Right renal cortex interstitium (tissue), 3 donors: ENCODE measurements at regions not wholly inside any gene's neighbourhood (a gene's known extent, or its start where the extent isn't known, plus 50 kb on each side); places are given as distances from the start of the nearest gene placed in this dataset.
"Not testable (repeated sequence)": the region's sequence is repeated elsewhere in the genome, so short reads cannot be mapped to it uniquely, and the experiment has no call there.

Source experiments
- DNase-seq, 3 donors: peaks; one replicate each; pipeline ENCODE4 v3.0.0-alpha.2; 2013; ENCODE audit warnings: low read depth in 3 of 3, low spot score in 2 of 3

- DNase-seq: no peak
These were observed 96.0 kb downstream of the RASGEF1B start for GRCh38 chr4:81375745-81376144.

- DNase-seq: no peak
These were observed 101.8 kb downstream of the RASGEF1B start for GRCh38 chr4:81369886-81370285.

GRCh38 chr4:81366779-81367178 is 104.9 kb downstream of the RASGEF1B start:
- no peak for DNase-seq

GRCh38 chr4:81360737-81361136 is 111.0 kb downstream of the RASGEF1B start:
- no peak for DNase-seq

GRCh38 chr4:81359207-81359606 is 112.5 kb downstream of the RASGEF1B start:
- DNase-seq: no peak

- no peak for DNase-seq
These were observed 113.6 kb downstream of the RASGEF1B start for GRCh38 chr4:81358154-81358553.

- DNase-seq: no peak
These were observed 115.1 kb downstream of the RASGEF1B start for GRCh38 chr4:81356621-81357020.

- no peak for DNase-seq
These were observed 116.6 kb downstream of the RASGEF1B start for GRCh38 chr4:81355136-81355535.

GRCh38 chr4:81353861-81354260 is 117.8 kb downstream of the RASGEF1B start:
- DNase-seq: no peak

GRCh38 chr4:81352446-81352835 is 119.3 kb downstream of the RASGEF1B start:
- peak in 1 of 3 donors; percentile 16 for DNase-seq

GRCh38 chr4:81351654-81352445 is 119.9 kb downstream of the RASGEF1B start:
- DNase-seq: peak; percentile 69 to 76 (median 75)

- DNase-seq: no peak
These were observed 121.7 kb downstream of the RASGEF1B start for GRCh38 chr4:81350040-81350439.

- no peak for DNase-seq
These were observed 123.0 kb downstream of the RASGEF1B start for GRCh38 chr4:81348778-81349094.

GRCh38 chr4:81348086-81348777 is 123.5 kb downstream of the RASGEF1B start:
- DNase-seq: no peak

- DNase-seq: no peak
These were observed 125.0 kb downstream of the RASGEF1B start for GRCh38 chr4:81346719-81347118.

- DNase-seq: no peak
These were observed 128.2 kb downstream of the RASGEF1B start for GRCh38 chr4:81343536-81343935.

GRCh38 chr4:81343046-81343445 is 128.0 kb upstream of the PRKG2 start:
- DNase-seq: no peak

GRCh38 chr4:81337211-81337610 is 122.2 kb upstream of the PRKG2 start:
- DNase-seq: no peak

GRCh38 chr4:81335122-81335912 is 120.3 kb upstream of the PRKG2 start:
- DNase-seq: no peak

- no peak for DNase-seq
These were observed 115.0 kb upstream of the PRKG2 start for GRCh38 chr4:81330018-81330417.

GRCh38 chr4:81326581-81326980 is 111.6 kb upstream of the PRKG2 start:
- no peak for DNase-seq

- DNase-seq: not testable (repeated sequence)
These were observed 109.6 kb upstream of the PRKG2 start for GRCh38 chr4:81324594-81324993.
